Astrocyte of the cerebellum (primary cell): ENCODE measurements at regions not wholly inside any gene's neighbourhood (a gene's known extent, or its start where the extent isn't known, plus 50 kb on each side); places are given as distances from the start of the nearest gene placed in this dataset.
A peak's percentile ranks its signal among the peaks of the same experiment; 100 is the strongest.

Experiments
- DNase-seq: peaks from one replicate; pipeline ENCODE4 v3.0.0-alpha.2; 2011; ENCODE audit warnings: low read depth
- H3K4me3 ChIP-seq: 2 replicates; pipeline ENCODE4 v1.5.1; 2011; ENCODE audit warnings: mild to moderate bottlenecking, low read depth, low read length, moderate library complexity
- in situ Hi-C: cut with HindIII; loops from 2 replicates; pipeline ENCODE4 v1.10.0; 2017; ENCODE audit warnings: low sequenced_read_pairs
- TF ChIP-seq, protein P1 (sequence below): IDR thresholded peaks from 2 replicates; pipeline ENCODE4 v1.5.1; 2012; ENCODE audit warnings: low read length, low read depth, moderate library complexity, mild to moderate bottlenecking; ENCODE audit errors: missing control alignments

DNA sequence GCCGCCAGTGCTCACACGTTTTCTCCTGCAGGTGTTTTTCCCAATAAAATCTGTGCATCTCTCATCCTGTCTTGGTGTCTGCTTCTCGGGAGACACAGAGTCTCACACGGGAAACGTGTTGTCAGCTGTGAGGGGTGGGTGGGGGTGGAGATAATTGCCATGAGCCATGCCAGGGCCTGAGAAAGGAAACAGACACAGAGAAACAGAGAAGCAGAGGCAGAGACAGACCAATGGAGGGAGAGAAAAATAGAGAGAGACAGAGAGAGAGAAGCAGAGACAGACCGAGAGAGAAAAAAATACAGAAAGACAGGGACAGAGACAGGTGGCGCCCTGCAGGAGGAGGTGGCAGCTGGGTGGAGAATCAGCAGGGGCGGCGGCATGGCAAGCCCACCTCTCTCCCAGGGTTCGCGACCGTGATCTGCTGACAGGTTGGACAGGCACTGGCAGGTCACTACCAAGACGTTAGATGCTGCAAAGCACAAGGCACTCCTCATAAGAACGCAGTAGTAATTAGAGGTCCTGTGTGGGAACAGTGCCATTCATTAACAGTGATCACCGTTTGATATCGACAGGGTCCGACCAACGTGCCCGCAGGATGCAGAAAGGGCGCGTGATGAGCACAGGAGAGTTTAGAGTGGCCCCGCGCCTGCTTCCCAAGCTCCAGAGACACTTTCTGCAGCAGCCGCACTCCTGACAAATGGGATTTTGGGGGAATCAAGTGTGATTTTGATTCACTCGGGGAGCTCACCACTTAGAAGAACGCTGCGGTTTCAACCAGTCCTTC lies 70.5 kb upstream of the INSIG1 start:
- in situ Hi-C loops = no loop called here
- TF ChIP-seq, protein P1, sequence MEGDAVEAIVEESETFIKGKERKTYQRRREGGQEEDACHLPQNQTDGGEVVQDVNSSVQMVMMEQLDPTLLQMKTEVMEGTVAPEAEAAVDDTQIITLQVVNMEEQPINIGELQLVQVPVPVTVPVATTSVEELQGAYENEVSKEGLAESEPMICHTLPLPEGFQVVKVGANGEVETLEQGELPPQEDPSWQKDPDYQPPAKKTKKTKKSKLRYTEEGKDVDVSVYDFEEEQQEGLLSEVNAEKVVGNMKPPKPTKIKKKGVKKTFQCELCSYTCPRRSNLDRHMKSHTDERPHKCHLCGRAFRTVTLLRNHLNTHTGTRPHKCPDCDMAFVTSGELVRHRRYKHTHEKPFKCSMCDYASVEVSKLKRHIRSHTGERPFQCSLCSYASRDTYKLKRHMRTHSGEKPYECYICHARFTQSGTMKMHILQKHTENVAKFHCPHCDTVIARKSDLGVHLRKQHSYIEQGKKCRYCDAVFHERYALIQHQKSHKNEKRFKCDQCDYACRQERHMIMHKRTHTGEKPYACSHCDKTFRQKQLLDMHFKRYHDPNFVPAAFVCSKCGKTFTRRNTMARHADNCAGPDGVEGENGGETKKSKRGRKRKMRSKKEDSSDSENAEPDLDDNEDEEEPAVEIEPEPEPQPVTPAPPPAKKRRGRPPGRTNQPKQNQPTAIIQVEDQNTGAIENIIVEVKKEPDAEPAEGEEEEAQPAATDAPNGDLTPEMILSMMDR = no peak
- no peak overlapping the region for H3K4me3 ChIP-seq
- no peak for DNase-seq

DNA sequence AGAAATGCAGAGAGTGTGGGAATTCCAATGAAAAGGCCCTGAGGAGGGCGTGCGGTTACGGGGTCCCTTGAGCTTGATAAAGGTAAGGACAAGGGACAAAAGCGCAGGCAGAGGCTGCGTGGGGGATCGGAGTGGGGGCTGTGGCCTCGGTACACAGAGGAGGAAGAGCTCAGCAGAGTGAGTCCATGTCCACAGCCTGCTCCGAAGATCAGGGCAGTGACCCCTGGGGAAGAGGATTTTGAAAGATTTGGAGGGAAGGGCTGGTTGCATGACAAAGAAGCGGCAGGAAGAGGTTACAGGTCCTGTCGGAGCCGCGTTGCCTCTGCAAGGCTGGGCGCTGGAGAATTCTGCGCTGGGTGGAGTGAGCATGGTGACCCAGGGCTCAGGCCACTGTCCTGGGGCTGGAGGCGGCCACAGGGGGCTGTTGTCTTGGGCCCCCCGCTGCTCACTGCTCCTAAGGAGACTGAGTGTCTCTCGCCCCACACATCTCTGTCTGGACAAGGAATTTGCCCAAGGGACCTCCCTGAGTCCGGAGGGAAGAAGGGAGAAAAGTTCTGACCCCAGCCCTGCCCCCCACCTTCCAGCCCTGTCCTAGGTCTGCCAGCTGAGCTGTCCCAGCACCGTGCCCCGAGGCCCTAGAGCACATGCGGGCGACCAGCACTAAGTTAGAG lies 69.8 kb upstream of the INSIG1 start:
- TF ChIP-seq, protein P1 = no peak
- in situ Hi-C loops = no loop called here
- no peak for DNase-seq

DNA sequence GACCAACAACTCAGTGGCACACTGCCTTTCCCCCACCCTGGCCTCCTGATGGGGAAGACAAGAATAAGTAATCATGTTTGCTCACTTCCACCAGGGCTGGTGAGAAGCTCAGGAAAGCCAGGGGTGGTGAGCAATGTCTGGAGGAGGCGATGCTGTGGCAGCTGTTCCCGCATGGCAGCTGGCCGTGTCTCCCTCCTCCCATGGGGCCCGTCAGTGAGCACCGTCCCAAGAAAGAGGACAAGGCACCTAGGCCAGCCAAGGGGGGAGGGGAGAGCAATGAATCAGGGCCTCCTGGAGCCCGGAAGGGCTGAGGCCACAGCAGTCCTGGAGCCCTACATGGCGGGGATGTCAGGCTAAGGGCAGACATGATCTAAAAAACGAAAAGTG lies 69.2 kb upstream of the INSIG1 start:
- in situ Hi-C loops = no loop called here

More for the DNA sequence above, 69.8 kb upstream of the INSIG1 start:
- no peak overlapping the region for H3K4me3 ChIP-seq

DNA sequence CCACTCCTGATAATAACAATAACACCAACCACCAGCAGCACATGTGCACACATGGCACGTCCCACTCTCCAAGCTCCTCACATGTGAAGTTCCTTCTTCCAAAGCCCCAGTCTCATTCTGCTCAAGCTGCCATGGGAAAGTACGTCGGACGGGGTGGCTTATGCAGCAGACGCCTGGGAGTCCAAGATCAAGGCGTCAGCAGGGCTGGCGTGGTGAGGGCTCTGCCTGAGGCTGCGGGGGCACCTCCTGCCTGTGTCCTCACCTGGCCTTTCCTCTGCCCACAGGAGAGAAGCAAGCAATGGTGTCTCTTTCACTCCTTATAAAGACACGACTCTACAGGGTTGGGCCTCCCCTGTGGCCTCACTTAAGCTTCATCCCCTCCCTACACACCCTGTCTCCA lies 68.8 kb upstream of the INSIG1 start:
- TF ChIP-seq, protein P1 = no peak
- H3K4me3 ChIP-seq = no peak overlapping the region
- no peak for DNase-seq
- in situ Hi-C loops = no loop called here

More for the DNA sequence above, 69.2 kb upstream of the INSIG1 start:
- TF ChIP-seq, protein P1 = no peak
- H3K4me3 ChIP-seq = no peak overlapping the region
- no peak for DNase-seq

DNA sequence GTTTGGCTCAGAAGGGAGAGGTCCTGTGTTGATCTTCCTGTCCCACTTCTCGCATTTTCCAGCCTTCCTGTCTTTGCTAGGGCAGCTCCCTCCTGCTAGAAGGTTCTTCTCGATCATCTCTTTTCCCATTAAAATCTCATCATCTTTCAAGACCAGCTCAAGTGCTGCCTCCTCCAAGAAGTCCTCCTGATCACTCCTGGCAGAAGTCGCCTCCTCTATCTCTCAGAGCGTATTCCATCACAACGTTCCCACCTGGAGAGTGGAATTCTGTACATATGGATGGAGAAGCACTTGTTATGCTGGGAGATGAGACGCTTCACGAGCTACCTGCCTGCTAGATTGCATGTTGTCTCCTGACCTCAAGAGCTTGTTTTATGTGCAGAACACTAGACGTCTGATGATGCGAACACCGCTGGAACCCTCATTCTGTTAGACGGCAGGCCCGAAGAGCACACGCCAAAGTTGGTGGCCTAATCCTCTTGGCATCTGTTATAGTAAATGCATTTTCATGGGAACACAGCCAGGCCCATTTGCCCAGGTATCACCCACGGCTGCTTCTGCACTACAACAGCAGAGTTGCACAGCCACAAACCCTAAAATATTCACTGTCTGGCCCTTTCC lies 68.0 kb upstream of the INSIG1 start:
- no peak for DNase-seq
- in situ Hi-C loops = no loop called here
- H3K4me3 ChIP-seq = no peak overlapping the region
- TF ChIP-seq, protein P1 = no peak

DNA sequence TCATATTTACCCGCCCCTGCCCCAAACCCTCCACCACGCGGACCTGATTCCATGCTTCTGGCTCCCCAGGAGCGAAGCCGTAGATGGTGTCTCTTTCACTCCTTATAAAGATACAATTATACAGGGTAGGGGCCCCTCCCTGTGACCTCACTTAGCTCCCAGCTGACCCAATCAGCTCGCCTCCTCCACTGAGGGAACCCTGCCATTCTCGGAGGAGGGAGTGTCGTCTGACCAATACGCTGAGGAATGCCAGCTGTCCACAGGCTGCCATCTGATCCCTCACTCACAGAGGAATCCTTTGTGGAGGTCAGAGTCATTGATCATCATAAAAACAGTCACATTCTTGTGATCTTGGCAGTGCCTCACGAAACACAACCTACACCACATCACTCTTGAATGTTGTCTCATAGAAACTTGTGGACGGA lies 67.5 kb upstream of the INSIG1 start:
- TF ChIP-seq, protein P1 = no peak
- peak; percentile 94 for DNase-seq
- no peak overlapping the region for H3K4me3 ChIP-seq
- in situ Hi-C loops = no loop called here
